Astrocyte of the spinal cord (primary cell): ENCODE measurements at regions not wholly inside any gene's neighbourhood (a gene's known extent, or its start where the extent isn't known, plus 50 kb on each side); places are given as distances from the start of the nearest gene placed in this dataset.

Experiments
- DNase-seq: peaks from one replicate; pipeline ENCODE4 v3.0.0; 2011; ENCODE audit warnings: low read depth, low spot score
- H3K4me3 ChIP-seq: 2 replicates; pipeline ENCODE4 v1.5.1; 2011; ENCODE audit warnings: low read depth, mild to moderate bottlenecking, low read length, moderate library complexity
- in situ Hi-C: cut with HindIII; loops from 2 replicates; pipeline ENCODE4 v1.10.0; 2017; ENCODE audit warnings: low sequenced_read_pairs
- TF ChIP-seq, protein P1 (sequence below): IDR thresholded peaks from 2 replicates; pipeline ENCODE4 v1.5.1; 2012; ENCODE audit warnings: low read depth, mild to moderate bottlenecking, low read length, inconsistent platforms

DNA sequence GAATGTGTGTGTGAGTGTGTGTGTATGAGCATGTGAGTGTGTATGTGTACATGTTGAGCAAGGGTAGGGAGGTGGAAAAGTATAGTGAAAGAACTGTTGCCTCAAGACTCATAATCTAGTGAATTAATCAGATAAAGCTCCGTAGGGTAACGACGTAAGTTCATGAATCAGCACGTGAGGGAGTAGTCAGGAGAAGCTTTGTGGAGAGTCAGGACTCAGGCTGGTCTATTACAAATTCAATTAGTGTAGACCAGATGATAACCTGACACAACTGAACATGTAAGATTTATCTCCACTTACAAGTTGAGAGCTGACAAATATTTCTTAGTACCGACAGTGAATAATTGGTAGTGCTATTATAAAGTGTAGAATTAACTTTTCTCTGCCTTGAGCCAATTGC, 194.5 kb downstream of the RAD51AP2 start:
- no peak for DNase-seq
- H3K4me3 ChIP-seq: no peak overlapping the region
- in situ Hi-C loops: no loop called here
- TF ChIP-seq, protein P1, sequence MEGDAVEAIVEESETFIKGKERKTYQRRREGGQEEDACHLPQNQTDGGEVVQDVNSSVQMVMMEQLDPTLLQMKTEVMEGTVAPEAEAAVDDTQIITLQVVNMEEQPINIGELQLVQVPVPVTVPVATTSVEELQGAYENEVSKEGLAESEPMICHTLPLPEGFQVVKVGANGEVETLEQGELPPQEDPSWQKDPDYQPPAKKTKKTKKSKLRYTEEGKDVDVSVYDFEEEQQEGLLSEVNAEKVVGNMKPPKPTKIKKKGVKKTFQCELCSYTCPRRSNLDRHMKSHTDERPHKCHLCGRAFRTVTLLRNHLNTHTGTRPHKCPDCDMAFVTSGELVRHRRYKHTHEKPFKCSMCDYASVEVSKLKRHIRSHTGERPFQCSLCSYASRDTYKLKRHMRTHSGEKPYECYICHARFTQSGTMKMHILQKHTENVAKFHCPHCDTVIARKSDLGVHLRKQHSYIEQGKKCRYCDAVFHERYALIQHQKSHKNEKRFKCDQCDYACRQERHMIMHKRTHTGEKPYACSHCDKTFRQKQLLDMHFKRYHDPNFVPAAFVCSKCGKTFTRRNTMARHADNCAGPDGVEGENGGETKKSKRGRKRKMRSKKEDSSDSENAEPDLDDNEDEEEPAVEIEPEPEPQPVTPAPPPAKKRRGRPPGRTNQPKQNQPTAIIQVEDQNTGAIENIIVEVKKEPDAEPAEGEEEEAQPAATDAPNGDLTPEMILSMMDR: no peak

DNA sequence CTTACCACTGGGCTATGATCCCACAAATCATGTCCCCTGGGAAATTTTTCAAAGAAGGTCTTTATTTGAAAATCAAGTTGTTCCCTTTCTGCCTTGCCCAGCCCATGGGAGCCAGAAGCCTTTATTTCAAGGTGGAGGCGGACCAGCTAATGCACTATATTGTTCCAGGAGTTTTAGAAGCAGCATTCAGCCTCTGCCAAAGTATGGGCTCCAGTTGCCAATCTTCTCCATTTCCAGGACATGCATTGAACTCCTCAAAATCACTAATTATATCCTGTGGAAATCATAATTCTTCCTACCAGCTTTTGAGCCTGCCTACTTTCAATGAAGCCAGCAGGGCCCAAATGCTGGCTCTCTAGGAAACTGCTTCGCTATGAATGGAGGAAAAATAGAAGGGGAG, 195.8 kb downstream of the RAD51AP2 start:
- in situ Hi-C loops: no loop called here
- DNase-seq: no peak
- H3K4me3 ChIP-seq: no peak overlapping the region
- TF ChIP-seq, protein P1: no peak

DNA sequence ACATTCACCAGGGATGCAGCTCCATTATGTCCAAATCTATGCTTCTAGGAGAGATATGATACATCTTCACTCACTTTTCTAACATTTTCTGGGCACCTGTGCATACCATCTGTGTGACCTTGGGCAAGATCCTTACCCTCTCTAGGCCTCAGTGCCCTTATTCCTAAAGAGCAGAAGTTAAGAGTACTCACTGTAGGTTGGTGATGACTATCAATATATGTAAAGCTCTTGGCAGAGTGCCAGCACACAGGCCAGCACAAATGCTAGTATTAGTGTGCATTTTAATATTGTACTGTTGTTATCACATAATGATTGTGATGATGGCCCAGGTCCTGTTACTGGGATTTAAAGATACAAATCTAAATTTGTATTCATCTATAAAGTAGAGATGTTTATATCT, 199.2 kb downstream of the RAD51AP2 start:
- in situ Hi-C loops: no loop called here
- no peak for DNase-seq
- H3K4me3 ChIP-seq: no peak overlapping the region
- TF ChIP-seq, protein P1: no peak

DNA sequence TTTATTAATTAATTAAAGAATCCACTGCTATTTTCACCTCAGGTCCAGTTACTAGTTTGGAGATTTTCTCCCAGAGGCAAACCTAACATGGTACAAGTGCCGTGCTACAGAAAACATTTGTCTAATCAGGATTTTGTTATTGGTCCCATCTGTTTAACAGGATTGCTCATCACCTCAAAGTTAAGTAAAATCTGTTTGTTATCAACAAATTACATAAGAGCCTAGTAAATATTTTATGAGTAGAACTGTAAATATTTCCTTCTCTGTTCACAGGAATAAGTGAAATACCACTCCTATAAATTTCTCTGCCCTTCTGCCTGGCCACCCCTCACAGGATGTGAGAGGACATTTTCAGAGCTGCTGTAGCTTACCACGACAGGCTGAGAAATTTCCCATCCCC, 200.2 kb downstream of the RAD51AP2 start:
- TF ChIP-seq, protein P1: no peak
- in situ Hi-C loops: no loop called here
- DNase-seq: no peak
- H3K4me3 ChIP-seq: no peak overlapping the region

DNA sequence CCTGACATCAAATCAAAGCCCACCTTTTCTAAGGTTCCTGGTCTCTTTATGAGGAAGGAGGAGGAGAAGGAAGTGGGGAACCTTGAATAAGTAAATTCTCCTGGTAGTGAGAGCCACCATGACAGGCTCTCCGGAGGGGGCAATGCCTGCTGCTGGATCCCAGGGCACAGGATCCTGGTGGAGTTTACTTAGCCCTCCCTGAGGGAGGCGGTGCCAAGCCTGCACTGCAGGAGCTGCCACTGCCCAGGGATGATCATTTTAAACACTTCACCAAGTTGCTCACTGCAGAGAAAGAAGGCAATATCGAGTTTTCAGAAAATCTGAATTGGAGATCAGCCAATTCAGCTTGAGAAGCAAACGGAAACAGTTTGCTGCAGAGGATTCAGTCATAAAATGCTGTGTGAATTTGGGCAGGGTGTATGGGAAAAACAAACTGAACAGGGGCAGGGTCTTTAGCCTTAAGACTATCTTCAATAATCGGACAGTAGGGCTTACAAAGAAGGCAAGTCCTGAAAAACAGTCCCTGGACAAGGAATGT, 200.7 kb downstream of the RAD51AP2 start:
- no peak for DNase-seq
- in situ Hi-C loops: no loop called here
- TF ChIP-seq, protein P1: no peak
- no peak overlapping the region for H3K4me3 ChIP-seq

DNA sequence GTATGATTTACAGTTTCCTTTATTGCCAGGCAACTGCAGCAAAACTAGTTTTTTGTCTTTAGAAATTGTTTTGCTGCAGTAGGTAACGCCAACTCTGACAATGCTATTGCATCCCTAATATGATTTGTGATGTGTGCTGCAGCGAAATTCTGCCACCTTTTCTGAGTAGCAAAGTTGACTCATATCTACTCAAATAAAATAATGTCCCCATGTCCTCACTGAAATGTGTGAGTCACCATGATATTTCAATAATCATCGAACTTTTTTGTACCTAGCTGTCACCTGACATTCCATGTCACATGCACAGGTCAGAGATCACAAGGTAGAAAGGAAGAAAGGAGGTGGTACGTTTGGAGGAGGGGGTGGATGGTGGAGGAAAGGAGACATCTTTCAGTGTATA, 205.0 kb downstream of the RAD51AP2 start:
- no peak overlapping the region for H3K4me3 ChIP-seq
- no peak for DNase-seq
- TF ChIP-seq, protein P1: no peak
- in situ Hi-C loops: no loop called here
